Activated CD4-positive, alpha-beta T cell treated with anti-CD3 and anti-CD28 coated beads, Interleukin-2, amount 50 U/mL, for 48 hours (primary cell): ENCODE measurements at regions not wholly inside any gene's neighbourhood (a gene's known extent, or its start where the extent isn't known, plus 50 kb on each side); places are given as distances from the start of the nearest gene placed in this dataset.

ENCODE experiments used
- DNase-seq, 2 experiments: peaks; one replicate each; pipeline ENCODE4 v3.0.0-alpha.2; 2020

DNA sequence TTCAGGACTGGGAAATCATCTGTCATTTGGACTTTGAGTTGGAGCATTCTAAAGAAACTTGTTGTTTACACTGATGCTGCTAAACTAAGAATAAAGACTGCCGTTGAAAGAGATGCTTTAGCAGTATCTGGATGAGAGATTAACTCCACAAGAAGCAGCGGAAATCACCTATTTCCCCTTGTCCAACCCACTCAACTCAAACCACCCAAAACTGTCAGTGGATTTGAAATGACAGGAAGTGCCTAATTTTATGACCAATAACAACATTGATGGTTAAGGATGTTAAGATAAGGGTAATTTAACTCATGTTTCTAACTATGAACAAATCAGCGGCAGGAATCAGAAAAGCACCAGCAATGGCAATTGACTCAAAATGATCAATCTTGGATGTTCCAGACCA, 110.8 kb upstream of the NR2F2 start:
- DNase-seq: no peak

DNA sequence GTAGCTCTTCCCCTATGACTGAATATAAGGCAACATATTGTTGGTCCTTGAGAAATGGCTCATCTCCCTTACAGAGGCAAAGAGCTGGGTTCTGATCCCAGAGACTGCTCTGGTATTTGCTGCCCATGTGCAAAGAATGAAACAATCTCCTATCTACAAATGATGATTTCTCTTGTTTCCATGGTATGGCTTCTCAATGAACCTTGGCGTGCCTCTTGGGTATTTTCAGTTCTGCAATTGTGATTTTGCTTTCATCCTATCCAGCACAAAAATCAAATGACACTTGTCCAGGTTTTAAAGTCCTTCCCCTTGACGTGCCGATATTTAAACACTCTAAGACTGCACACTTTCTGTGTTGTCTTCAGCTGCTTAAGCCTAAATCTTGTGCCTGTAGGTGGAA, 109.8 kb upstream of the NR2F2 start:
- no peak for DNase-seq

DNA sequence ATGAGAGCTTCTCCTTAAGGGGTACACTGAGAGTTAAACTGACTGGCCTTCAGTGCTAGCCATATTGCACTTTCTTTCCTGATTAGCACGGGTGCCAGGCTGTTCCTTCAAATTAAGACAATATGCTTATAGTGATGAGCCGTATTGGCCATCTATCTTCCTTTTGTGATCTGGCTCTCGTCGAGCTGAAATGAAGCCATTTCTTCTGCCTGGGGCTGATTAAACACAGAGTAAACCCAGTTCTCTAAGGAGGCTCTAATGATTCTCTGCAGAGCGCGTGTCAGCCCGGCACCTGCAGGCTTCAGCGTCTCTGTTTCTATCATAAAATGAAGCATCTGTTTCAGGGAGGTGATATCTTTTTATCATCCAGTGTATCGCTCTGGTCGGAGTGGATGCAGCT, 107.5 kb upstream of the NR2F2 start:
- no peak for DNase-seq

DNA sequence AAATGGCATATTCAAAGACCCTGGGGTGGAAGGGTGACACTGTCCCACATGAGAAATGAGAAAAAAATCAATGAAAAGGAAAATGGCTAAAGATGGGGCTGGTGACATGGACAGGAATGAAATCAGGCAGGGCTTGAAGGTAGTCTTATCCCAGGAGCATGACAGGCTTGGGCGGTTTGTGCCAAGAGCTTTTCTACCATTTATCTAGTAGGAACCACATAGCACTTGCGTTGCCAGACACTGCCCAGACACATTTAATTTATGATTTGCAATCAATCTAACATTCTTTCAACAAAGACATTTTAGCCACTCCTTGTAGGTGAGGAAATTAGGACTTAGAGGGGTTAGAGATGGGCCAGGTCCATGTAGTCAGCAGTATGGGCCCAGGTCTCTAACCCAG, 106.6 kb upstream of the NR2F2 start:
- DNase-seq: no peak

DNA sequence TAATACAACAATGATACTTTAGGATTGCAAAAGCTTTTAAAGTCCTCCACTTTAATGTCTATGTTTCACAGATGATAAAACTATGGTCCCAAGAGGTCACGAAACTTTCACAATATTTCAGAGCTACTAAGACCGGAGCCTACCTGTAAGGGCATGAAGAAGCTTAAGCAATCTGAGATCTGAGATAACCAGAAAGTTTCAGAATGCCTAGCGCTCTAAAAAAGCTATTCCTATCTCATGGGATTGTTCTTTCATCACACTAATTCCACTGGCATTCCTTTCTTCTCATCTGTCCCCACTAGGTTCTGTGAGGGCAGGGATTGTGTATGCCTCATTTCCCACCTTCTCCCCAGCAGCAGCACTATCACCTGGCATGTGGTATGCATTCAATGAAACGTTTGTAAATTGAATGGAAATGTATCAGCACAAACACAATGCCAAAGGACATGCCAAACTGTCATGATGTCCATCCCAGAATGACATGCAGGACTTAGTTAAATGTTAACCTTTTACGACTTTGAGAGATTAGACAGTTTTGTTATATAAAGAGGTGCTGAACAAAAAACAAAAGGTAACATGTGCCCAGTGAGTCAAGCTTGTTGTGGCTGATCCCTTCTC, 104.7 kb upstream of the NR2F2 start:
- no peak for DNase-seq

DNA sequence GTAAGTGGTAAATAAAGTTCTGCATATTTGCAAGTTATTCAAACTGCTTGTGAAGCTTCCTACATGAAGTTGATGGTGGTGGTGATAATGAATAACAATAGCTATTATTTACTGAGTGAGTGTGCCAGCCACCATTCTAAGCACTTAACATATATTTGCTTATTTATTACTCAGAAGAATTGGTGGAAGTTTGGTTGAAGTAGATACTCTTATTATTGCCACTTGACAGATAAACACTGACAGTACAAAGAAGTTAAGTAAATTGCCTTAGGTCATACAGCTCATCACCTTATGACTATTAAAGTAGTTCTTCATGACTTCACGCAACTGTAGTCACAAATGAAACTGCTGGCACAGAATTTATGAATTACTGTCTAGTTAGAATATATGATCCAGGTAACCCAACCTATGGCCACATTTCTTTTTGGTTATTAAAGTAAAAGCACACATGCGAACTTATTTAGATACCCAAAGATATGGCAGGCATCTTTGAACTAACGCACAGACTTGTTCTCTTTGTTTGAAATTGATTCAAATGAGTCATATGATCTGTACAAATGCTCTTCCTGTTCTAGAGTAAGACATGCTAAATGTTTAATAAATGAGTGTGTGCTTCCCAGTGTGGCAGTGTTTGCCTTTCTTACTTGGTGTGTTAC, 99.8 kb upstream of the NR2F2 start:
- DNase-seq: no peak

DNA sequence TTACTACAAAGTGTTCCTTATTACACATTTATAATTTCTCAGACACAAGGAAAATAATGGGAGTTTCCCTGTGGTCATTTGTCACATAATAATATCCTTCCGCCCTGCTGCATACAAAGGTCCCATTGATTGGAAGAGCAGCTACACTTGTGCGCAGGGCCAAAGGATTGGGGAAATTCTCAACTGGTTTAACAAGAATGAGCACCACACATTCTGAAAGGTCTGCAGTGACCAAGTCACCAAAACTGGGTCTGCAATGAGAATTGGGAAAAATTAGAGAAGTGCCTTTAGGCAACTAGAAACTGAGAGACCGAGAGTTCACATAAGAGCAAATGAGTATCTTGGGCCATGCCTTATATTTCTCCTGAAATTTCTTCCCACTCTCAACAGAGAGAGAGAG, 98.2 kb upstream of the NR2F2 start:
- DNase-seq: no peak

DNA sequence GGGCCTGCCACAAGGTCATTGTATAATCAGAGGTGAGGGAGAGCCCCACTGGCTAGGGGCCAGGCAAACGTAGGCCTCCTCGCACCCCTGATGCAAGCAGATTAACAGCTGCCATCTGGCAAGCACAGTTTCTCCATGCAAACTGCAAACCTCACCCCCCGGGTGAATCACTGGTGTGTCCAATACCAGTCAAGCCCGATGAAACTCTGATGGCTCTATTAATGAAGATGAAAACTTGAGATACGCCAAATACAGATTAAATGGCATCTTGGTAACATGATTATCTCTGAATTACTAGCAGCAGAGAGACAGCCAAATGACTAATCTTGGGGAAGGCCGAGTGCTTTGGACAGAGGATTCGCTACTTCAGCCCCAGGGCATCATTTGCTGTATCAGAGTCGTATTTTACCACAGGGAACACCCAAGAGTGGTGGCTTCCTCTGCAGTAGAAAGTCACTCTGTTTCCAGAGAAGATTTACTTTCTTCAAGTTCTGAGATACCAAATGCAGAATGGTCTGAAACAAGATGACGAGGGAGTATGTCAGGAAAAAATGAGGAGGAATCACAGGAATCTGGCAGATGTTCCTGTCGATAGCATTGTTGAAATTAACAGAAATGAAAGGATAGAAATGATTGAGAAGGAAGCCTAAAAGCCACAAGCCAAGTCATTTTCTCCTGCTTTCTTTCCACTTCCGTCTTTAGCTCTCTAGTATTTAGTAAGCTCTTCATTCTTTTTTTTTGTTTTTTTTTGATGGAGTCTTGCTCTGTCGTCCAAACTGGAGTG, 96.2 kb upstream of the NR2F2 start:
- no peak for DNase-seq

DNA sequence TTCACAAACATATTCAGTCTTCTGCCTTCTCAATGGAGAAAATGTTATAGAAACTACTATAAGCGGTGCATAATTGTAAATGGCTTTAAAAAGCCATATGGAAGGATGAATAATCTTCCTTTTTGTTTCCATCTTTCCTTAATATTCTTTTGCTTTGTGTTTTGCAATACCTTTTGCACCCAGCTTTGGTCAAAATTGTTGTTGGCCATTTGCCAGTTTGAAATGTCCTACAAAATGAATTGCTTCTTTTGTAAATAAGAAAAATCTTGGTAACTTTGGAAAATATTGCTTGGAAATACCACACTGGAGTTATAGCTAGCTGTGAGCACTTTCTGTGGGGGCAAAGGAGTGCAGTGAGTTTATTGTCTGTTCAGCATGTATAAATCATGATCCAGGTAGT, 93.5 kb upstream of the NR2F2 start:
- DNase-seq: no peak

DNA sequence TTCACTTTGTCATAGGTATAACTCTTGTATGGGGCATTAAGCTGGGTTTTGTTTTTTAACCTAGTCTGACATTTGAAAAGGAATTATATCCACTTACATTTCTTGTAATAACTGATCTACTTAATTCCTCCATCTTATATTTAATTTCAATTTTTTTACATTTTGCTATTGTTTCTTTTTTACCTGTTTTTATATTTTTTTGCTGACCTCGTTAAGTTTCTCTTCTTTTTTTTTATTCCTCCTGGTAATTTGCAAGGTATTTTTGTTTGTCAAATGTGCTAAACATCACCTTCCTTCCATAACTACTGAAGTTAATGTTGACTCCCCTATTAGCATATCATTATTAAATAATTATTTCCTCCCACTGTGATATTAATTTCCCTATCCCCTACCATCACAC, 87.7 kb upstream of the NR2F2 start:
- no peak for DNase-seq

DNA sequence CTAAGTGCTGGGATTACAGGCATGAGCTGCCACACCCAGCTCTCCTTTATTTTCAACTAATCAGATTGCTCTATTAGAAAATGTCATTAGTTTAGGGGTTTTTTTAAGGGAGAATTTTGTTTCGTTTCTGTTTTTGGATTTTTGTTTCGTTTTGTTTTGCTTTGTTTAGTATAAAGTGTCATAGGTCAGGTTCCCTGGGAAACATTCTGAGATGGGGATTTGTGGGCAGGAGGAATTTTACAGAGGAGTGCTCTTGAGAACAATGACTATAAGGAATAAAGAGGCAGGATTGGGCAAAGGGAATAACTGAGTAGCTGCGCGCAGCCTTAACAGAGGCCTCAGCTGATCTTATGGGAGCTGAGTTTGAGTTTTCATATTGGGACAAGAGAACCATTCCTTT, 86.8 kb upstream of the NR2F2 start:
- DNase-seq: no peak

DNA sequence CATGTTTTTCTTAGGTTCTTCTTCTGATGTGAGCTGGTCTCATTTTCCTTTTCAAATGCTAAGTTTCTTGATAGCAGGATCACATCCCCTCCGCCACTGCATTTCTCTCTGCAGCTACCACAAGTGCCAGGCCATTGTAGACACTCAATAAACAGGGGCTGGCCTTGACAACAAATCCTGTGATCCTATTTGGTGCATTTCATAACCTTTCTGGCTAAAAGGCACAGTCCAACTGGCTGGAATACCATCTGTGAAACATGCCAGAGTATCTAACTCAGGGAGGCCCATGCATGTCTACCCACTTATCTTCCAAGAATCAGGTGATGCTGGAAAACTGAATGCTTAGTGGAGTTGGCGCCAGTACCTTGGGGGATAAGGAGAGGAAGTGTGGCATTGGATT, 85.2 kb upstream of the NR2F2 start:
- no peak for DNase-seq

DNA sequence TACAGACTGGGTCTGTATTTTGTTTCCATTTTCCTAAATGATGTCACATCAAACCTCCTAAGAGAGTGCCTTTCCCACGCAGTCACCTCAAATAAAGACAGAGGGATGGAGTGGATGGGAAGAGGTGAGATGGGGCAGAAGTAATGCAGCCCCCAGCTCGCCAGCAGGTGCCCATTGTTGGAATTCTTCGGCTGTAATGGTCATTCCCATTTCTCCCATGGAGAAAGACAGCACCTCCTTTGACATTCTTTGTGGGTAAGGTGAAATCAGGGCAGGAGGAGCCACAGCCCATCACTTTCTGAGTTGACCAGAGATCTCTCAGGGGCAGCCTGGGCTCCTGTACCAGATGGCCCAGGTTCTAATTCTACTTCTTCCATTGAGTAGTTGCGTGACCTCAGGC, 84.4 kb upstream of the NR2F2 start:
- DNase-seq: no peak

DNA sequence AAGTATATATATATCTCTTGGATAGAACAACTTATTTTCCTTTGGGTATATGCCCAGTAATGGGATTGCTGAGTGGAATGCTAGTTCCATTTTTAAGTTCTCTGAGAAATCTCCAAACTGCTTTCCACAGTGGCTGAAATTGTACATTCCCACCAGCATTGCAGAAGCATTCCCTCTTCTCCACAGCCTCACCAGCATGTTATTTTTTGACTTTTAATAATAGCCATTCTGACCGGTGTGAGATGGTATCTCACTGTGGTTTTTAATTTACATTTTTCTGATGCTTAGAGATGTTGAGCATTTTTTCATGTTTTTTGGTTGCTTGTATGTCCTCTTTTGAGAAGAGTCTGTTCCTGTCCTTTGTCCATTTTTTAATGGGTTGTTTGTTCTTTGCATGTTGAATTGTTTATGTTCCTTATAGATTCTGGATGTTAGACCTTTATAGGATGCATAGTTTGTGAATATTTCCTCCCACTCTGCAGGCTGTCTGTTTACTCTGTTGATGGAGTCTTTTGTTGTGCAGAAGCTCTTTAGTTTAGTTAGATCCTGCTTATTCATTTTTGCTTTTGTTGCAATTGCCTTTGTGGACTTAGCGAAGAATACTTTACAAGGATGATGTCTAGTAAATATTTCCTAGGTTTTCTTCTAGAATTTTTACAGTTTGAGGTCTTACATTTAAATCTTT, 82.7 kb upstream of the NR2F2 start:
- no peak for DNase-seq

DNA sequence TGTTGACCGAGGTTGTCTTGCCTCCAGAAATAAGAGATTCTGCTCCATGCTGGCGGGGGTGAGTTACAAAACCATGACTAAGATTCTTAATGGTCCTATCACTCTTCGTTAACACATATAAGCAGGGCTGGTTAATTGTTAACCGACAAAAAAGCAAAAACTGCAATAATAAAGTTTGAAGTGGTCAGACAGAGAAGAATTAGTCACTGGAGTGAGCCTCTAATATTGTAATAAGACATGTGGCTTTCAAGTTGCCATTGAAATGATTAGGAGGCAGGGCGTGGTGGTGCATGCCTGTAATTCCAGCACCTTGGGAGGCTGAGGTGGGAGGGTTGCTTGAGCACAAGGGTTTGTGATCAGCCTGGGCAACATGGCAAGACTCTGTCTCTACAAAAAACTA, 78.4 kb upstream of the NR2F2 start:
- DNase-seq: no peak

DNA sequence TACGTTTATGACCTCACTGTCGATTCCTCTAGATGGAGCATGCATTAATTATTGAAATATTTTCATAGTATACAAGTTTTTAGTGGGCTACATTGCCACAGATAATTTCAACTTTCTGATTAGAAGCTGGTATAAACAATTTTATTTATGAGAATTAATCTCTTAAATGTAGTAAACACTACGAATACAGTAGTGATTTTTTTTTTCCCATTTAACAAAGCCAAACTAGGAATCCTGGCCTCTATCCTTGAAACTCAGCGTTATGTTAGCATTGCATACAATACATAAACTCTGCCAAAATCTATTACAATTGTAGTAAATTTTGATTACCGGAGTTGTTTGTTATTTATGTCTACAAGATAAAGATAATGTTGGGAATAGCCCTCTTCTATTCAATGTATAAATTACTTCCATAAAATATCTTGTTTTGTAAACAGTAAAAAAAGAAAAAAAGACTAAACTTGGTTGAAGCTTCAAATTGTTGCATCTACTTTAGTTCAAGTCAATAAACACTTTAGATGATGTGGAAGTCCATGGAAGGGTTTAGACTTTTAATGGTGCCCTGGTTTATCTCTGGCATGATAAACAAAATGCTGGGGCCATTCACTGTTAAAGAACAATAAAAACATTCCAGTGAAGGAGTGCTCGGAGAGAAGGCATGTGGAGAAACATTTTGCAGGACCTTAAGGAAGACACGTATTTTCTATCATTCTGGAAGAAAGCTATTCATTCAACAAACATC, 77.3 kb upstream of the NR2F2 start:
- no peak for DNase-seq

DNA sequence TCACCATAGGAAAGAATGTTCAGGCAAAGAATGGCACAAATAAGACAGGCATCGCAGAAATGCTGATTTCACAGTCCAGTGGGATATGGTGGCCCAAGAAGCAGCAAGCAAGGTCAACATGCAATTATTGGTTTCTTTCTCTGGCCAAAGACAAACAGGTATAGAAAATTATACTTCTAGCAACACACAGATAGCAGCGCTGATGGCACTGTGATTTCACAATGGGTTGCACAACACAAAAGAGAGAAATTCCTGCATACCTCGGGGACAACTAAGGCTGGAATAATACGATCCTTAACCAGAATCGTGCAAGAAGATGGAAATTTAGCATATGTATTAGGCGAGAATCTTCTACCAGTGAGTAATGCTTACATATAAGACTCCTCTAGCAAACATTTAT, 76.3 kb upstream of the NR2F2 start:
- DNase-seq: no peak

DNA sequence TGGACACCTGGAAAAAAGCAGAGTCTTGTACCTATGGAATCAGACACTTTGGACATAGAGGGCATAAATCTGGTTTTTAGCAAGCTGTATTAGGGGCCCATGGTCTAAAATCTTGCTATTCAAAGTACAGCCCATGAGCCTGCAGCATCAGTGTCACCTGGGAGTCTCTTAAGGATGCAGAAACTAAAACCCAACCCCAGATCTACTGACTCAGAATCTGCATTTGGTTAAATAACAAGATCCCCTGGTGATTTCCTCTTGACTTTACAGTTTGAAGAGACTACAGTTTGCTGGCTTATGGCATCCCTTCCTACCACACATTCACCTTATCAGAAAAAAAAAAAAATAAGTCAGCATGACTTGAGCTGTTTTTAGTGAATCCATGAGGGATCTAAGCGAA, 74.9 kb upstream of the NR2F2 start:
- DNase-seq: no peak

DNA sequence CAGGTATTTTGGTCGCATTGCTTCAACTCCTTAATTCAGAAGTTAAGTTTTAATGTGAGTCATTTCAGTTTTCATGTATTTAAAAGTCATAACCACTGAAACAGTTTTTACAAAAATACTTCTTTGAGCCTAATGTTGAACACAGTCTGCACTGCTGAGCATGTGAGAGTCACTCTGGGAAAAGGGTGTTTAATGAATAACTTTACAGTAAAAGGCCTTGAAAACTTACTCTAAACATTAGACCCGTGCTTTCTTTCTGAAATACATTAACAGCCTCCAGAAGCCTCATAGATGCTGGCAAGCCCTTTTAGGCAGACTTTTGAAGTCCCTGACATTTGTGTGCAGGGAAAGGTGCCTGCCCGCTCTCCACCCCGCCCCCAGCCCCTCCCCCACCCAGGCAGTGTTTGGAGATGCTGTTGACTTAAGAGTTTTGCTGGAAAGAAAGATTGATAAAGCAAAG, 68.9 kb upstream of the NR2F2 start:
- no peak for DNase-seq

DNA sequence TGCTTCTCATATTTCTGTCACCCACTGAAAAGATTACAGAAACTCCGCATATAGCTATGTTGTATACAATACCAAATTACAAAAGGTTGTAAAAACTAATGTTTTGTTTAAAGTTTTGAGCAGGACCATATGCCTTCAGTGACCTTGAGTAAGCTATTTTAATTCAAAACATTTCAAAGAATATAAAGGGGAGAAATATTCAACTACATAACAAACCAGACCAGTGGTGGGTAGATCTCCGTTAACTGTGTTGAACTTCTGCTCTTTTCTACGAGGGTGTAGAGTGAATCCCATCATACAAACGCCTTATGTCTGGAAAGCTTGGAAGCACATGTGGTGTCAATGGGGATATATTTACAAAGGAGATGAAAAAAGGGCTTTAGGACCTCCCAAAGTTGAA, 68.4 kb upstream of the NR2F2 start:
- DNase-seq: no peak

DNA sequence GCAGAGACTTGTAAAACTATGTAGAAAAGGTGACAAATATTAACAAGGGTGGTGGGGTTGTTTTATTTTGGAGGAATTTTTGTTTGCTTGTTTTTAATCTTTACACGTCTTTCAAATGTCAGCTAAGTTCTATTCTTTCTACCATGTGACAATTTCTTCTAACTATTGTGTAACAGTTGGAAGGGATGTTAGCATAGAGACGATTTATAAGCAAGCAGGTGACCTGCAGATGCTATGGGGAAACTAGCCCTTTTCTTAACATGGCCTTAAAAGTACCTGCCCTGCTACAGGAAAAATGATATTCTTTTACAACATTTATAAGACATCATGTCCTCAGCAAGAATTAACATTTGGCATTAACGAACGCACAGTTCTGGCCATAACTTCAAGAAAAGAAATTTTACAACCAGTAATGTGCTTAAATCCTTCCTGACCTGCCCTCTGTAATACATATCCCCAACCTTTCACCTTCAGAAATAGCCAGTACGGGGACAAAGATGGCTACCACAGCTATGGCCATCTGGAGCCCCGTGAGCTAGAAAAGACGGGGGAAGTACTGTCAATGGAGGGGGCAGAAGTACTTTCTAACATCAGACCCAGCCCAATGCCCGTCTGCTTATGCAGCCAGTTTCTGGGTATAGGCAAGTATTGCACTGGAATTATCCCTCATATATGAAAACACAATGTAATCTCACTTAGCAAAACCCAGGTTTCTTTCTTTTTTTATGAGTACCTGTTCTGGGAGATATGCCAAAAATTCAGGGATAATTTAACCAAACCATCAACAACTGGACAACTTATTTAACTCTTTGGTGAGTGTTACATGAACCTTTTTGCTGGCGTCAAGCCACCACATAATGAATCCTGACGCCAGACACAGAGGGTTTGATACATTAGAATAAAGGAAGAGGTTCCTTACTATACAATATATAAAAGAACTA, 67.7 kb upstream of the NR2F2 start:
- no peak for DNase-seq

DNA sequence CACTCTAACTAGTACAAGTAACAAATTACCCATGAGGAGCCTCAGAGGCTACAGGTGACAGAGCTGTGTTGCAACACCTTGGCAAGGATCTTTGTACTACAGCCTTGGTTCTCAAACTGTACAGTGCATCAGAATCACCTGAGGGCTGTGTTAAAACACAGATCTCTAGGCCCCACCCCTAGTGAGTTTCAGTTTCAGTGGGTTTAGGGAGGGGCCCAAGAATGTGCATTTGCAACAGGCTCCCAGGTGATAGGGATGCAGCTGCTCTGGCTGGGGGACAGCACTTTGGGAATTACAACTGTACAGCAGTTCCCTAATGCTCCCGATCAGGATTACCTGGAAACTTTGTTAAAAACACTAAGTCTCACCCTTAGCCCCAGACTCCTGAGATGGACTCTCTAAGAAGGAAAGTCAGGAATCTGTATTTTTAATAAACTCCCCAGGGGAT, 66.1 kb upstream of the NR2F2 start:
- DNase-seq: no peak
